ENCODE measurements at regions not wholly inside any gene's neighbourhood (a gene's known extent, or its start where the extent isn't known, plus 50 kb on each side); places are given as distances from the start of the nearest gene placed in this dataset.

DNA sequence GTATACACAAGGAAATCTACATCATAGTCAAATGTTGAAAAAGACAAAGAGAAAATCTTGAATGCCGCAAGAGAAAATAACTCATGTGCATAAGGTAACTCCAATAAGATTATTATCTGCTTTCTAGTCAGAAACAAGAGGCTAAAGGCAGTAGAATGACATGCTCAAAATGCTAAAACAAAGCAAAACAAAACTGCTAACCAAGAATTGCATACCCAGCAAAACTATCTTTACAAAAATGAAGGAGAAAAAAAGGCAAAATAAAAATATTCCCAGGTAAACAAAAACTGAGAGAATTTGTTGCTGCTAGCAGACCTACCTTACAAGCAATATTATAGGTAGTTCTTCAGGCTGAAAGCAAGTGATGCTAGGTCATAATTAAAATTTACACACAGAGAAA is 76.4 kb upstream of the TMEM158 start:
- H3K4me2 ChIP-seq (ENCODE audit: low read depth, low read length) = no peak overlapping the region
- H3K27me3 ChIP-seq (ENCODE audit: control insufficient read depth, insufficient read depth, low read length) = peaks cover 19% of the 10 kb centered on the region
- H2BK120ac ChIP-seq (ENCODE audit: low read depth, low read length) = no peak overlapping the region
- H4K20me1 ChIP-seq (ENCODE audit: insufficient read depth, low read length) = no peaks in the 10 kb centered on the region
- H2BK15ac ChIP-seq (ENCODE audit: low read depth, low read length) = no peak overlapping the region
- CTCF ChIA-PET = no interaction called here
- no CpG with 5 or more reads among the region's 1 CpG for WGBS, 2 experiments (ENCODE audit: extremely low coverage in 2 of 2, insufficient read length in 1 of 2)
- no peak overlapping the region for H4K8ac ChIP-seq (ENCODE audit: low read depth in 2 of 2, low read length in 2 of 2)
- no peak overlapping the region for H3K4me3 ChIP-seq (ENCODE audit: insufficient read depth, low read depth, low read length)
- no peak overlapping the region for H2AK5ac ChIP-seq (ENCODE audit: low read depth, low read length)
- no peaks in the 10 kb centered on the region for H3K4me1 ChIP-seq (ENCODE audit: control insufficient read depth, insufficient read depth, low read length)
- BruUV-seq (replicated peaks) = no TSS peak
- no peak overlapping the region for H3K9ac ChIP-seq (ENCODE audit: low read depth, low read length)
- intact Hi-C loops (cut with micrococcal nuclease) (no loop called here), in situ Hi-C loops (cut with MboI; ENCODE audit: low sequenced_read_pairs) (no loop called here), dilution Hi-C loops (cut with HindIII; ENCODE audit: low sequenced_read_pairs, unreplicated experiment) (no loop called here)
- H3K18ac ChIP-seq (ENCODE audit: low read depth, low read length) = no peak overlapping the region
- DNase-seq (no peak), ATAC-seq (ENCODE audit: low read depth) (no peak)
- no peak overlapping the region for H3K27ac ChIP-seq (ENCODE audit: insufficient read depth, low read length)
- no peak overlapping the region for H4K91ac ChIP-seq (ENCODE audit: insufficient read depth, low read depth, low read length)
- H3K14ac ChIP-seq (replicated peaks; ENCODE audit: low read depth, low read length) = no peak overlapping the region
- H3K4ac ChIP-seq (ENCODE audit: low read depth, low read length) = no peak overlapping the region
- H3K9me1 ChIP-seq (ENCODE audit: insufficient read depth, low read length) = no peaks in the 10 kb centered on the region
- no peak overlapping the region for H3K56ac ChIP-seq (ENCODE audit: extremely low read depth, insufficient read depth, low read length)
- H2BK5ac ChIP-seq (ENCODE audit: low read depth, low read length, poor library complexity, severe bottlenecking) = no peak overlapping the region
- POLR2A ChIA-PET (ENCODE audit: unreplicated experiment) = no interaction called here
- no peak overlapping the region for H4K5ac ChIP-seq (ENCODE audit: low read depth, low read length)
- H3K23ac ChIP-seq (ENCODE audit: low read depth, low read length) = no peak overlapping the region
- TF ChIP-seq RAD21 (IDR thresholded peaks at IDR 0.05; ENCODE audit: low read length) (no peak), POLR2A (IDR thresholded peaks at IDR 0.05; ENCODE audit: low read depth, low read length) (no peak), NFE2L2 (IDR thresholded peaks at IDR 0.05; ENCODE audit: low read depth, low read length) (no peak), MXI1 (IDR thresholded peaks at IDR 0.05; ENCODE audit: borderline replicate concordance, low read depth, low read length) (no peak), CHD1 (IDR thresholded peaks at IDR 0.05; ENCODE audit: low read depth, low read length) (no peak), CEBPB (IDR thresholded peaks at IDR 0.05; ENCODE audit: low read depth, low read length) (no peak), MAZ (IDR thresholded peaks at IDR 0.05; ENCODE audit: borderline replicate concordance, low read depth, low read length) (no peak), SMC3 (IDR thresholded peaks at IDR 0.05; ENCODE audit: low read depth, low read length) (no peak), MAFK (IDR thresholded peaks at IDR 0.05; ENCODE audit: low read depth, low read length) (no peak), RFX5 (IDR thresholded peaks at IDR 0.05; ENCODE audit: low read depth, low read length) (no peak), RCOR1 (IDR thresholded peaks at IDR 0.05; ENCODE audit: insufficient replicate concordance, low read length) (no peak), FOS (IDR thresholded peaks at IDR 0.05; ENCODE audit: low read depth, low read length) (no peak)
- TF ChIP-seq, protein P1, sequence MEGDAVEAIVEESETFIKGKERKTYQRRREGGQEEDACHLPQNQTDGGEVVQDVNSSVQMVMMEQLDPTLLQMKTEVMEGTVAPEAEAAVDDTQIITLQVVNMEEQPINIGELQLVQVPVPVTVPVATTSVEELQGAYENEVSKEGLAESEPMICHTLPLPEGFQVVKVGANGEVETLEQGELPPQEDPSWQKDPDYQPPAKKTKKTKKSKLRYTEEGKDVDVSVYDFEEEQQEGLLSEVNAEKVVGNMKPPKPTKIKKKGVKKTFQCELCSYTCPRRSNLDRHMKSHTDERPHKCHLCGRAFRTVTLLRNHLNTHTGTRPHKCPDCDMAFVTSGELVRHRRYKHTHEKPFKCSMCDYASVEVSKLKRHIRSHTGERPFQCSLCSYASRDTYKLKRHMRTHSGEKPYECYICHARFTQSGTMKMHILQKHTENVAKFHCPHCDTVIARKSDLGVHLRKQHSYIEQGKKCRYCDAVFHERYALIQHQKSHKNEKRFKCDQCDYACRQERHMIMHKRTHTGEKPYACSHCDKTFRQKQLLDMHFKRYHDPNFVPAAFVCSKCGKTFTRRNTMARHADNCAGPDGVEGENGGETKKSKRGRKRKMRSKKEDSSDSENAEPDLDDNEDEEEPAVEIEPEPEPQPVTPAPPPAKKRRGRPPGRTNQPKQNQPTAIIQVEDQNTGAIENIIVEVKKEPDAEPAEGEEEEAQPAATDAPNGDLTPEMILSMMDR (conservative IDR thresholded peaks at IDR 0.05; ENCODE audit: low read depth, low read length) = no peak
- TF ChIP-seq, protein P2, sequence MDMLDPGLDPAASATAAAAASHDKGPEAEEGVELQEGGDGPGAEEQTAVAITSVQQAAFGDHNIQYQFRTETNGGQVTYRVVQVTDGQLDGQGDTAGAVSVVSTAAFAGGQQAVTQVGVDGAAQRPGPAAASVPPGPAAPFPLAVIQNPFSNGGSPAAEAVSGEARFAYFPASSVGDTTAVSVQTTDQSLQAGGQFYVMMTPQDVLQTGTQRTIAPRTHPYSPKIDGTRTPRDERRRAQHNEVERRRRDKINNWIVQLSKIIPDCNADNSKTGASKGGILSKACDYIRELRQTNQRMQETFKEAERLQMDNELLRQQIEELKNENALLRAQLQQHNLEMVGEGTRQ (IDR thresholded peaks at IDR 0.05; ENCODE audit: low read depth, low read length) = no peak
- H2AK9ac ChIP-seq (replicated peaks; ENCODE audit: low read depth, low read length, poor library complexity) = no peak overlapping the region
- H2AFZ ChIP-seq (replicated peaks; ENCODE audit: low read length, poor library complexity) = no peak overlapping the region
- H3K79me1 ChIP-seq (ENCODE audit: low read depth in 1 of 2, low read length in 2 of 2) = no peaks in the 10 kb centered on the region
- peaks cover 16% of the 10 kb centered on the region for H3K9me3 ChIP-seq (ENCODE audit: control insufficient read depth, insufficient read depth, low read length)
- H2BK20ac ChIP-seq (ENCODE audit: low read depth, low read length) = no peak overlapping the region
- no peaks in the 10 kb centered on the region for H3K36me3 ChIP-seq (ENCODE audit: control insufficient read depth, insufficient read depth, low read length)
